H1 (cell line): ENCODE measurements at regions not wholly inside any gene's neighbourhood (a gene's known extent, or its start where the extent isn't known, plus 50 kb on each side); places are given as distances from the start of the nearest gene placed in this dataset.

Source experiments
- TF ChIP-seq, protein P1 (sequence below): IDR thresholded peaks from 2 replicates; pipeline ENCODE4 v1.6.1; 2011; ENCODE audit warnings: low read depth, mild to moderate bottlenecking, low read length; ENCODE audit not compliant: insufficient read depth

DNA sequence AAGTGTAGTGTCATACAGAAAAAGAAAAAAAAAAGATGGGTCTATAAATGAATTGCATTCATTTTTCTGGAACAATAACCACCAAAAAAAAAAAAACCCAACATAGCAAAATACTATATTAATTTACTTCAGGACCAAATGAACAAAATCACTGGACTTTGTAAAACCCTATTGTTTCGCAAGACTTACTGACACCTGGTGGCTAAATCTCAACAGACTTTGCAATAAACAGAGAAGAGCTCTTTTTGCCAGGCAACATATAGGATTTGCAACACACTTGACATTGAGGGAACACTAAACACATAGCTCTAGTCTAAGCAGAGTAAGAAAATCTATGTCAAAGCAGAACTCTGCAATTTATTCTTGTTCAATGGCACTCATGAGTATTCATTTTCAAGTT is 990.2 kb downstream of the STPG2 start (continued):
- TF ChIP-seq, protein P1, sequence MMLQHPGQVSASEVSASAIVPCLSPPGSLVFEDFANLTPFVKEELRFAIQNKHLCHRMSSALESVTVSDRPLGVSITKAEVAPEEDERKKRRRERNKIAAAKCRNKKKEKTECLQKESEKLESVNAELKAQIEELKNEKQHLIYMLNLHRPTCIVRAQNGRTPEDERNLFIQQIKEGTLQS: no peak
